ENCODE measurements at regions not wholly inside any gene's neighbourhood (a gene's known extent, or its start where the extent isn't known, plus 50 kb on each side); places are given as distances from the start of the nearest gene placed in this dataset.
"Not testable (repeated sequence)": the region's sequence is repeated elsewhere in the genome, so short reads cannot be mapped to it uniquely, and the experiment has no call there.

GRCh38 chr20:51271289-51271688, 248.4 kb upstream of the KCNG1 start:
- not testable (repeated sequence) for TF ChIP-seq POLR2A (IDR thresholded peaks at IDR 0.05; ENCODE audit: low read length); REST (IDR thresholded peaks at IDR 0.05); RCOR1 (IDR thresholded peaks at IDR 0.05; ENCODE audit: low read depth, low read length); CTCF (IDR thresholded peaks at IDR 0.05)
